Central memory CD8-positive, alpha-beta T cell (primary cell): ENCODE measurements at regions not wholly inside any gene's neighbourhood (a gene's known extent, or its start where the extent isn't known, plus 50 kb on each side); places are given as distances from the start of the nearest gene placed in this dataset.

Experiments
- ATAC-seq: fragments of 150-1000 bp; cut with Tn5 transposase; replicated peaks from 2 replicates; pipeline ENCODE4 v1.10.0; 2022; ENCODE audit warnings: mild to moderate bottlenecking, moderate FRiP score, moderate number of reproducible peaks; ENCODE audit not compliant: poor library complexity, severe bottlenecking; ENCODE audit errors: extremely low read depth
- DNase-seq, 2 donors: peaks; one replicate each; pipeline ENCODE4 v3.0.0; 2021; ENCODE audit warnings: low spot score in 2 of 2
- H3K27ac Mint-ChIP-seq: one replicate; pipeline ENCODE4 v1.8.0; 2022; ENCODE audit warnings: low read depth, mild to moderate bottlenecking, moderate library complexity, mixed read lengths
- H3K27me3 Mint-ChIP-seq: one replicate; pipeline ENCODE4 v1.8.0; 2022; ENCODE audit warnings: mixed read lengths
- H3K36me3 Mint-ChIP-seq: one replicate; pipeline ENCODE4 v1.8.0; 2022; ENCODE audit warnings: mild to moderate bottlenecking, moderate library complexity, mixed read lengths; ENCODE audit not compliant: insufficient read depth
- H3K4me1 Mint-ChIP-seq: one replicate; pipeline ENCODE4 v1.8.0; 2022; ENCODE audit warnings: mixed read lengths
- H3K4me3 Mint-ChIP-seq: one replicate; pipeline ENCODE4 v1.8.0; 2022; ENCODE audit warnings: mild to moderate bottlenecking, moderate library complexity, mixed read lengths
- H3K9me3 Mint-ChIP-seq: one replicate; pipeline ENCODE4 v1.8.0; 2022; ENCODE audit warnings: mixed read lengths

DNA sequence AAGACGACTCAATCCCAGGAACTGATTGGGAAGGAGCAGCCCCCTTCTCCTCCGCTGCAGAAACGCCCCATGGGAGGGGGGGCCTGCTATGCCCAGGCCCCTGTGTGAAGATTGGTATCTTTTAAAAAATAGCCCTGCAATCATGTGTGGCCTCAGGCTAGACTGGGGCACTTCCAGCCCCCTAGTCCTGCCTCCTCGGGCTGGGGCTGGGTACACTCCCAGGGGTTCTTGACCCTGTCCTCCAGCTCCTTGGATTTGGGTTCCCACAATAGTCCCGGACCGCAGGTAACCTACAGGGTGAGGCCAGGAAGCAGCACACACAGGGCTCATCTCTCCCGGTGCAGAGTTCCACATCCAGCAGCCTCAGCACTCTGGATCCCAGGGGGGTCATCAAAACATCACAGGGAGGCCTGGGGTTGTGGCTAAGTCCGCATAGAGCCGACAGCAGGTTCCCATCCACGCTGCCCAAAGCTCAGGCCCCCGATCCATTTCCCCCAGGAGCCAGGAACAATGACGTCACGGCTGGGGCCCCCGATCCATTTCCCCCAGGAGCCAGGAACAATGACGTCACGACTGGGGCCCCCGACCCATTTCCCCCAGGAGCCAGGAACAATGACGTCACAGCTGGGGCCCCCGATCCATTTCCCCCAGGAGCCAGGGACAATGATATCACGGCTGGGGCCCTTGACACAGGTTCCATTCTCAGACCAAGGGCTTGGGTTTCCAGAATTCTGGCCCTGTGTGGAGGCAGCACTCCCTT lies 202.4 kb downstream of the IRF8 start:
- no peak for ATAC-seq
- Mint-ChIP-seq H3K9me3 (no peaks in the 10 kb centered on the region), H3K4me3 (no peak overlapping the region), H3K27me3 (no peaks in the 10 kb centered on the region), H3K4me1 (no peaks in the 10 kb centered on the region), H3K27ac (no peak overlapping the region), H3K36me3 (no peaks in the 10 kb centered on the region)
- no peak for DNase-seq

DNA sequence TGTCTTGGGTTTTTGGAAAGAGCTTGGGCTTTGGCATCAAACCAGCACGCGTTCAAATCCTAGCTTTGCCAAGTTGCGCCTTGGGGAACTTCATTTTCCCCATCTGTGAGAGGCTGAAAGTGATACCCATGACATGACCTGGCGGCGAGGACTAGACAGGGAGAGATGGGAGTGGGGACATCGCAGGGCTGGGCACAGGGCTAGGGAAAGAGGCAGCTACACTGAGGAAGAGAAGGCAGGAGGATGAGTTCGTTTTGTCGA lies 202.9 kb downstream of the IRF8 start:
- Mint-ChIP-seq H3K9me3 (no peaks in the 10 kb centered on the region), H3K27me3 (no peaks in the 10 kb centered on the region), H3K4me3 (no peak overlapping the region), H3K36me3 (no peaks in the 10 kb centered on the region), H3K4me1 (no peaks in the 10 kb centered on the region), H3K27ac (no peak overlapping the region)
- ATAC-seq (no peak), DNase-seq (no peak)

DNA sequence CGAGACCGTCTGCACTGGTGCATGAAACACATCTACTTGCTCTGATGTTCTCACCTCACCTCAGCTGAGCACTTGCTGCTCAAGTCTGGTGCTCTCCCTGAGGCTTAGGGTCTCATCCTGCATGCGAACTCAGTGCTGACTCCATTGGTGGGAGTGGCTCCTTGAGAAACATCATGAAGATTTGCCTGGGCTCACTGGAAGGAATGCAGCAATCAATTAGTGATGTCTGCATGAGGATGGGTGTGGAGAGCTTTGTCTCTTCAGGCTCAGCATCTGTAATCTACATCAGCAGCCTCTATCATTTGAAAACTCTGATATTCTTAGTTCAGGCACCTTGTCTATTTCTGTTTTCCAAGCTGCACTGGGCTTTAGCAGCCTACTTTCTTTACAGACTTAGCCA lies 204.4 kb downstream of the IRF8 start:
- ATAC-seq (no peak), DNase-seq (no peak)
- no peaks in the 10 kb centered on the region for H3K27me3 Mint-ChIP-seq
- H3K4me3 Mint-ChIP-seq = no peak overlapping the region
- H3K9me3 Mint-ChIP-seq = no peaks in the 10 kb centered on the region
- H3K36me3 Mint-ChIP-seq = no peaks in the 10 kb centered on the region
- no peak overlapping the region for H3K27ac Mint-ChIP-seq
- no peaks in the 10 kb centered on the region for H3K4me1 Mint-ChIP-seq

DNA sequence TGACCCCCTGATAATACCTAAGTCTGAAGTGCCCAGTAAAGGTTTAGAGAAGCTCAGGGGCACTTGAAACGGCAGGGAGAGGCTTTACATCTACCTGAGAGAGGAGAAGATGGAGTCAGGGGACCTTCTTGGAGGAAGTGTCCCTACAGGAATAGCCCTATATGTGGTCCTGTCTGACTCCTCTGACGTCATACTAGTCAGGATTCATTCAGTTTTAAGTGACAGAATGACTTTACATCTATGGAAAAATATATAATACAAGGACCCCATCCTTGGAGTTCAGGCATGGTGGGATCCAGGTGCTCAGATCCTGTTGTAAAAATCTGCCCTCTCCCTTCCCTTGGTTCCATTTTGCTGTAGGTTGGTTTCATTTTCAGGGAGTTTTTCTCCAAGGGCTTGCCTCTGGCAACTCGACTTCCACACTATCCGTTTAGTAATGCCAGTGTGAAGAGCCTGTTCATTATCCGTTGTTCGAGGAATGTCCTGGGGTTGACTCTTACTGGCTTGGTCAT lies 205.6 kb downstream of the IRF8 start:
- Mint-ChIP-seq H3K27ac (no peak overlapping the region), H3K4me3 (no peak overlapping the region), H3K4me1 (no peaks in the 10 kb centered on the region), H3K9me3 (no peaks in the 10 kb centered on the region), H3K36me3 (no peaks in the 10 kb centered on the region), H3K27me3 (no peaks in the 10 kb centered on the region)
- ATAC-seq = no peak
- DNase-seq = no peak

DNA sequence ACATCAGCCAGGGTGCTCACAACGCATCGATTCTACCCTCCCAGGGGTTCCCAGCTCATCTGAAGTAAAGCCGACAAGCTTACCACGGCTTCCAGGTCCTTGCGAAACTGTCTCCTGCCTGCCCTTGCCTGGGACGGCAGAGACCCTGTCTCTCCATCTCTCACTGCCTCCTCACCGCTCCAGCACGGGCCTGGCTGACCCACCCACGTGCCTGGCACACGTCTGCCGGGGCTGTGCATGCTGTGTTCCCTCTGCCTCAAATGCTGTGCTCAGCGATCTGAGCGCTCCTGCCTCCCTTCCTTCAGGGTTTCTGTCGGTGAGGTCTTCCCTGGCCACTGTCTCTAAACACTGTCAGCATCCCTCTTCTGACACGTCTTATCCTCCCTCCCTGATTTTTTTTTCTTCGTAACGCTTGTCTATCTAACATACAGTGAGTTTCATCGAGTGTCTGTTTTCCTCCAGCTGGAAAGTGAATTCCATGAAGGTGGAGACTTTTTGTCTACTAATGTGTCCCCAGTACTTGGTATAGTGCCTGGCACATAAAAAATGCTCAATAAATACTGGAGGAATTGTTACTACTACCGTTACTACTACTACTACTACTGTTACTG lies 208.4 kb downstream of the IRF8 start:
- ATAC-seq (no peak), DNase-seq (no peak)
- no peaks in the 10 kb centered on the region for H3K27me3 Mint-ChIP-seq

DNA sequence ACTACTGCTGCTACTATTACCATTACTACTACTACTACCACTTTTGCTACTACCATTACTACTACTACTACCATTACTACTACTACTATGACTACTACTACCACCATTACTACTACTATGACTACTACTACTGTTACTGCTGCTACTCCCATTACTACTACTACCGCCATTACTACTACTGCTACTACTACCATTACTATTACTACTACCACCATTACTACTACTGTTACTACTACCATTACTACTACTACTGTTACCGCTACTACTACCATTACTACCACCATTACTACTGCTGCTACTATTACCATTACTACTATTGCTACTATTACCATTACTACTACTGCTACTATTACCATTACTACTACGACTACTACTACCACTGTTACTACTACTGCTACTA lies 209.1 kb downstream of the IRF8 start:
- DNase-seq = no peak
- H3K27me3 Mint-ChIP-seq = peaks cover 1% of the 10 kb centered on the region
- H3K36me3 Mint-ChIP-seq = no peaks in the 10 kb centered on the region
- no peak for ATAC-seq
- H3K4me3 Mint-ChIP-seq = no peak overlapping the region
- no peaks in the 10 kb centered on the region for H3K9me3 Mint-ChIP-seq
- H3K27ac Mint-ChIP-seq = no peak overlapping the region
- no peaks in the 10 kb centered on the region for H3K4me1 Mint-ChIP-seq

More for the DNA sequence above, 208.4 kb downstream of the IRF8 start:
- Mint-ChIP-seq H3K4me3 (no peak overlapping the region), H3K36me3 (no peaks in the 10 kb centered on the region), H3K9me3 (no peaks in the 10 kb centered on the region), H3K27ac (no peak overlapping the region), H3K4me1 (no peaks in the 10 kb centered on the region)

DNA sequence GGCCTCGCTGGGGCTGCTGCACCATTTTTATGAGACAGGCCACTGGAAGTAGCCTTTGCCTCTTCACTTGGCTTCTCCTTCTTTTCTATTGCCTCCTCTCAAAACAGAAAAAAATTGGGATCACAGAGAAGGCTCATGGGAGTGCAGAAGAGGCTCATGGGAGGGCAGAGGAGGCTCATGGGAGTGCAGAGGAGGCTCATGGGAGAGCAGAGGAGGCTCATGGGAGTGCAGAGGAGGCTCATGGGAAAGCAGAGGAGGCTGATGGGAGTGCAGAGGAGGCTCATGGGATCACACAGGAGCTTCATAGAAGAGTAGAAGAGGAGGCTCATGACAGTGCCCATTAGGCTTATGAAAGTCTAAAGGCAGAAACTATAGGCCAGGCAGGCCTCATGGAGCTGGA lies 211.2 kb downstream of the IRF8 start:
- no peak overlapping the region for H3K27ac Mint-ChIP-seq
- no peaks in the 10 kb centered on the region for H3K9me3 Mint-ChIP-seq
- no peak overlapping the region for H3K4me3 Mint-ChIP-seq
- no peaks in the 10 kb centered on the region for H3K4me1 Mint-ChIP-seq
- no peak for ATAC-seq
- no peak for DNase-seq
- H3K27me3 Mint-ChIP-seq = peaks cover 9% of the 10 kb centered on the region
- H3K36me3 Mint-ChIP-seq = no peaks in the 10 kb centered on the region

DNA sequence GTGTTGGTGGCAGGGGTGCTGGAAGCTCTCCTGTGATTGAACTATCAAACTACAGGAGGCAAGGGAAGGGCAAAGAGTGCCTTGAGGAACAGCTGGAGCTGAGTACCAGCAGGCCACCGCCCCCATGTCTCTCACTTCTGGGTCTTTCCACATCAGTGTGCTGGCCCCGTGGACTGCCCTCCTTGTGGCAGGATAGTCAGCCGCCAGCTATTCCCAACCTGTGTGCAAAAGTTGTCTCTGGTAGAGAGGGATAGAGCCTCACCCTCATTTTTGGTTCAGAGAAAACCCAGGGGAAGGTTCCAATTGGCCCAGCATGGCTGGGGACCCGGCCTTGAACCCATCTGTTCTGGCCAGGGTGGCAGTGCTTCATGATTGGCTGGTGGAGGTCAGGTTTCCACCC lies 211.8 kb downstream of the IRF8 start:
- H3K4me3 Mint-ChIP-seq = no peak overlapping the region
- no peak for ATAC-seq
- H3K4me1 Mint-ChIP-seq = no peaks in the 10 kb centered on the region

DNA sequence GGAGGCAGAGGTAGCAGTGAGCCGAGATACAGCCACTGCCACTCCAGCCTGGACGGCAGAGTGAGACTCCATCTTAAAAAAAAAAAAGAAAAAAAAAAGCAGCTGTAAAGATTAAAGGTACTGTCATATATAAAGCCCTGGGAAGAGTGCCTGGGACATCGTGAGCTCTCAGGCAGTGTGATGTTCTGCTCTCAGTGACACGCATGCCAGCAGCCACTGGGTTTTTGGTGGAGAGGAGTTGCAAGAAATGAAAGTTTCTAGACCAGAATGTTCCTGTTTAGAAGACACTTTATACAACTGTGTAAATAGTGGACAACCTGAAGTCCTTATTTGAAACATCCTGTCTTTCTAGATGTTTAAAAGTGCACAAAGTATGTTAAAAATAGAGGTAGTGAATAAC lies 213.2 kb downstream of the IRF8 start:
- Mint-ChIP-seq H3K27me3 (peaks cover 9% of the 10 kb centered on the region), H3K27ac (no peak overlapping the region), H3K9me3 (no peaks in the 10 kb centered on the region), H3K4me1 (no peaks in the 10 kb centered on the region), H3K36me3 (no peaks in the 10 kb centered on the region), H3K4me3 (no peak overlapping the region)
- ATAC-seq (no peak), DNase-seq (no peak)

More for the DNA sequence above, 211.8 kb downstream of the IRF8 start:
- H3K27ac Mint-ChIP-seq = no peak overlapping the region
- H3K27me3 Mint-ChIP-seq = peaks cover 9% of the 10 kb centered on the region
- H3K36me3 Mint-ChIP-seq = no peaks in the 10 kb centered on the region
- no peaks in the 10 kb centered on the region for H3K9me3 Mint-ChIP-seq
- DNase-seq = no peak

DNA sequence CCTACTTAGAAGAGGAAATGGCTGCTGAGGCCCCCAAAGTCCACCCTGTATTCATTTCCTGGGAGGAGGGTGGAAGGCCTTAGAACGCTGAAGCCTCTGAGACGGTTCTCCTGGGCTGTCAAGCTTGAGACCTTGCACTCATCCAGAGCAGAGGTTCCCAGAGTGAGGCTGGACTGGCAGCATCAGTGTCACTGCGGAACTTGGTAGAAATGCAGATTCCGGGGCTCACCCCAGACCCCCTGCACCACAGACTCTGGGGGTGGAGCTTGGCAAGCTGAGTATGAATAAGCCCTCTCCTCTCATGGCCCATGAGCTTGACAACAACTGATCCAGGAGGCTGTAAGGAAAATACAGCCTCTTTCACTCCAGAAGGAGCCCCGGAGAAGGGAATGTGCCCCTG lies 218.3 kb downstream of the IRF8 start:
- Mint-ChIP-seq H3K27me3 (peaks cover 35% of the 10 kb centered on the region), H3K36me3 (no peaks in the 10 kb centered on the region), H3K4me3 (no peak overlapping the region), H3K4me1 (no peaks in the 10 kb centered on the region), H3K9me3 (no peaks in the 10 kb centered on the region), H3K27ac (no peak overlapping the region)
- ATAC-seq (no peak), DNase-seq (no peak)

DNA sequence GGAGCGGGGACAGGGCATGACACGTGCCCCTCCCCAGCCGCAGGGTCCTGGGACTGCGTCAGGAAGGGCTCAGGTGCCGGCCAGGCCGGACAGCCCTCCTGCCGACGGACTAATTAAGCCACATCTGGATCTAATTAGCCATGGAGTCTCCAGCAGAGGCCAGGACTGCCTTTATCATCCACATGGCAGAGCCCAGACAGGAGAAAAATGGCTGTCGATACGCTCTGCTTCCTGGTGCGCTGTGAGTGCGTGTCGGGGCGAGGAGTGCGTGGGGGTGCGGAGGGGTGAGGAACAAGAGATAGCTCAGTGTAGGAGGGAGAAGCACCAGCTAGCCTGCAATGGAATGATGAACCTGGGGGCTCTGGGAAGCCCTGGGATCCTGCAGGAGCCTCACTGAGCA lies 218.8 kb downstream of the IRF8 start:
- no peak overlapping the region for H3K4me3 Mint-ChIP-seq
- no peaks in the 10 kb centered on the region for H3K4me1 Mint-ChIP-seq
- H3K27me3 Mint-ChIP-seq = peaks cover 40% of the 10 kb centered on the region
- ATAC-seq (no peak), DNase-seq (no peak)
- H3K27ac Mint-ChIP-seq = no peak overlapping the region
- no peaks in the 10 kb centered on the region for H3K36me3 Mint-ChIP-seq
- H3K9me3 Mint-ChIP-seq = no peaks in the 10 kb centered on the region

DNA sequence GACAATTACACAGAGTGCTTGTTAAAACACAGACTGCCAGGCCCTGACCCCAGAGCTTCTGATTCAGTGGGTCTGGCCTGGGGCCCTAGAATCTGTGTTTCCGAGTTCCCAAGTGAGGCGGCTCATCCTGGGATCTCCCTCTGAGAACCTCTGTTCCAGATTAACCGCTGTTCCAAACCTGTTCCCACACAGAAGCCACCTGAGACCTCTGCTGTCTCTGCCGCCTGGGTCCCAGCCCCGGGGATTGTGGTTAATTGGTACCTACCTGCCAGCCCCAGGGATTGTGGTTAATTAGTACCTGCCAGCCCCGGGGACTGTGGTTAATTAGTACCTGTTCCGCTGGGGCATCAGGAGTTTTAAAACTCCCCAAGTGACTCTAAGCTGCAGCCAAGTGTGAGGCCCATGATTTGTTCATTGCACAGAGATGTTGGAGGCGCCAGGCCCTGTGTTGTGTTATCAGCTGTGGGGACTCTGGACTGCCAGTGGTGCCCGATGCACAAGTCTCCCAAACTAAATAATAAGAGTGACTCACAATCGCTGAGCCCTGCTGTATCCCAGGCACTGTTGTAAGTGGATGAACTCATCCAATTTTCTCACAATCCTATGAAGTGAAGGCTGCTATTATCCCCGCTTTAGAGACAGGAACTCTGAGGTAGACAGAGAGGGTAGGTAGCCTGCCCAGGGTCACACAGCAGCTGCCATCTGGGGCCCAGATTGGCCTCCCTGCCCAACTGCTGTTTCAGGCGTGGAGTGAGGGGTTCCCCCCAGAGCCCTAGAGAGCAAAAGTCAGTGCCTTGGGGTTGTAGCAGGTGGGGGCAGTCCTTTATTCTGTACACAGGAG lies 219.7 kb downstream of the IRF8 start:
- Mint-ChIP-seq H3K4me1 (no peaks in the 10 kb centered on the region), H3K9me3 (no peaks in the 10 kb centered on the region), H3K36me3 (no peaks in the 10 kb centered on the region), H3K27ac (no peak overlapping the region), H3K4me3 (no peak overlapping the region), H3K27me3 (peaks cover 35% of the 10 kb centered on the region)
- no peak for ATAC-seq
- DNase-seq = no peak
